ENCODE measurements at regions not wholly inside any gene's neighbourhood (a gene's known extent, or its start where the extent isn't known, plus 50 kb on each side); places are given as distances from the start of the nearest gene placed in this dataset.

GRCh38 chr9:89877051-89878002 is 272.5 kb downstream of the GADD45G start:
- Histone ChIP-seq H3K4me3 (ENCODE audit: extremely low read depth in 1 of 4, insufficient read depth in 2 of 4, low read depth in 3 of 4, low read length in 4 of 4) (no peak overlapping the region), H3K56ac (replicated peaks; ENCODE audit: insufficient read length, low read depth, low read length) (no peak overlapping the region), H2BK120ac (replicated peaks; ENCODE audit: low read depth, low read length) (no peak overlapping the region), H4K91ac (replicated peaks; ENCODE audit: insufficient read length, low read length) (no peak overlapping the region), H3K79me2 (ENCODE audit: control insufficient read depth in 1 of 2, insufficient read depth in 2 of 2, low read length in 2 of 2) (no peaks in the 10 kb centered on the region), H3K79me1 (ENCODE audit: low read depth, low read length) (no peaks in the 10 kb centered on the region), H2AFZ (ENCODE audit: low read length) (no peak overlapping the region), H3K36me3 (ENCODE audit: control insufficient read depth in 2 of 4, insufficient read depth in 4 of 4, low read length in 3 of 4) (no peaks in the 10 kb centered on the region; a peak in 1 of 8 replicates), H2BK12ac (ENCODE audit: low read depth, low read length) (no peak overlapping the region), H2BK5ac (ENCODE audit: low read depth, low read length) (no peak overlapping the region), H2BK15ac (ENCODE audit: low read length) (no peak overlapping the region), H3K9ac (replicated peaks in 1 of 4; ENCODE audit: extremely low read depth in 1 of 4, low read depth in 3 of 4, low read length in 3 of 4) (no peak overlapping the region), H3K14ac (ENCODE audit: insufficient read length) (no peak overlapping the region), H2BK20ac (ENCODE audit: low read length) (no peak overlapping the region), H3K23ac (ENCODE audit: insufficient read length) (no peak overlapping the region), H3K9me3 (ENCODE audit: insufficient read depth in 2 of 2, low read depth in 1 of 2, low read length in 1 of 2) (no peaks in the 10 kb centered on the region), H3K27me3 (replicated peaks in 1 of 4; ENCODE audit: control insufficient read depth in 3 of 4, extremely low read depth in 1 of 4, insufficient read depth in 3 of 4, low read length in 3 of 4) (no peaks in the 10 kb centered on the region), H3K4me2 (ENCODE audit: insufficient read depth in 1 of 2, low read depth in 2 of 2, low read length in 2 of 2) (no peak overlapping the region), H3K23me2 (ENCODE audit: low read depth, low read length) (peaks cover 16% of the 10 kb centered on the region; the same call in 1 of the 2 replicates), H4K8ac (ENCODE audit: extremely low read depth, insufficient read depth, low read length) (no peak overlapping the region), H3K18ac (ENCODE audit: extremely low read depth, low read length) (no peak overlapping the region), H4K20me1 (replicated peaks in 1 of 2; ENCODE audit: control insufficient read depth in 1 of 2, insufficient read depth in 2 of 2, low read length in 2 of 2) (peaks cover 0 to 15% of the 10 kb centered on the region in 2 experiments), H2AK5ac (ENCODE audit: low read depth, low read length) (0 out of 2 replicates have a peak overlapping the region, but pooled peaks have one; percentile 13), H3K4me1 (replicated peaks in 1 of 4; ENCODE audit: control insufficient read depth in 3 of 4, insufficient read depth in 4 of 4, low read length in 3 of 4) (no peaks in the 10 kb centered on the region; a peak in 1 of 7 replicates), H4K5ac (ENCODE audit: insufficient read length, low read depth, low read length) (no peak overlapping the region), H3K27ac (ENCODE audit: low read depth, low read length) (no peak overlapping the region), H3K4ac (replicated peaks; ENCODE audit: insufficient read length, low read depth, low read length) (no peak overlapping the region)
- ChIA-PET CTCF (ENCODE audit: partially characterized antibody) (interaction anchor here (0.8 to 3.0 kb wide), 2 partner anchors 258 to 279 kb away, joined by 3 to 9 read pairs; no protein-coding TSS in a partner anchor), POLR2A (ENCODE audit: partially characterized antibody) (no interaction called here)
- peak in 1 of 2 experiments; percentile 27 for DNase-seq (ENCODE audit: low read depth in 1 of 2, low spot score in 2 of 2)
- 88% methylated on average over 17 of the region's 18 CpGs; no CpG with 5 or more reads in 1 of the 2 experiments for WGBS, 2 experiments (ENCODE audit: extremely low coverage in 1 of 2, insufficient coverage in 1 of 2, insufficient read length in 1 of 2, insufficient replicate concordance in 2 of 2, low coverage in 1 of 2, low lambda C conversion rate in 2 of 2, missing lambda C conversion rate in 1 of 2)
- TF ChIP-seq HDAC2 (IDR thresholded peaks at IDR 0.05; ENCODE audit: borderline replicate concordance in 1 of 2, low read depth in 2 of 2, low read length in 2 of 2) = no peak
- no peak for FAIRE-seq

Data from H1 (cell line).